Sciatic nerve (tissue), 2 donors: ENCODE measurements at regions not wholly inside any gene's neighbourhood (a gene's known extent, or its start where the extent isn't known, plus 50 kb on each side); places are given as distances from the start of the nearest gene placed in this dataset.
"Not testable (repeated sequence)": the region's sequence is repeated elsewhere in the genome, so short reads cannot be mapped to it uniquely, and the experiment has no call there.

Source experiments
- ATAC-seq: fragments of 200-7000 bp; cut with Tn5 transposase; one replicate; pipeline ENCODE4 v1.9.1; 2020; ENCODE audit warnings: mild to moderate bottlenecking, moderate library complexity
- DNase-seq: peaks from one replicate; pipeline ENCODE4 v3.0.0-alpha.2; 2020; ENCODE audit warnings: low spot score
- intact Hi-C: fragments of 100-400 bp; cut with DNase I; formaldehyde crosslinking; loops from one replicate; pipeline ENCODE4 v1.14.2; 2022
- donor health status: DM: no; HTN: no; CAD: no.
- donor health status: DM: no; HTN: no; CAD: no.

- intact Hi-C loops = no loop called here
- DNase-seq (no peak), ATAC-seq (no peak)
These were observed 421.2 kb upstream of the HTR1E start for GRCh38 chr6:86516087-86516486.

- ATAC-seq = no peak
- intact Hi-C loops = no loop called here
These were observed 425.4 kb upstream of the HTR1E start for GRCh38 chr6:86511962-86512361.

GRCh38 chr6:86508230-86508629, 429.1 kb upstream of the HTR1E start:
- no peak for DNase-seq
- ATAC-seq = no peak
- intact Hi-C loops = no loop called here

More at GRCh38 chr6:86511962-86512361, 425.4 kb upstream of the HTR1E start:
- no peak for DNase-seq

GRCh38 chr6:86502497-86502896, 434.8 kb upstream of the HTR1E start:
- DNase-seq (no peak), ATAC-seq (no peak)
- intact Hi-C loops = no loop called here

GRCh38 chr6:86500035-86500434, 437.3 kb upstream of the HTR1E start:
- no peak for ATAC-seq
- DNase-seq = no peak
- intact Hi-C loops = no loop called here

- DNase-seq, ATAC-seq, intact Hi-C loops: not testable (repeated sequence)
These were observed 448.3 kb upstream of the HTR1E start for GRCh38 chr6:86489042-86489441.

- no peak for DNase-seq
- ATAC-seq = no peak
- intact Hi-C loops = no loop called here
These were observed 449.6 kb upstream of the HTR1E start for GRCh38 chr6:86487660-86488221.

GRCh38 chr6:86478316-86478715, 459.0 kb upstream of the HTR1E start:
- intact Hi-C loops, DNase-seq, ATAC-seq: not testable (repeated sequence)

GRCh38 chr6:86477500-86478148, 459.7 kb upstream of the HTR1E start:
- DNase-seq (no peak), ATAC-seq (no peak)
- intact Hi-C loops = no loop called here

- DNase-seq (no peak), ATAC-seq (no peak)
- intact Hi-C loops = no loop called here
These were observed 461.0 kb upstream of the HTR1E start for GRCh38 chr6:86476311-86476710.

GRCh38 chr6:86474081-86474480, 463.2 kb upstream of the HTR1E start:
- DNase-seq = no peak
- intact Hi-C loops = no loop called here
- no peak for ATAC-seq

GRCh38 chr6:86471791-86472190, 465.5 kb upstream of the HTR1E start:
- no peak for DNase-seq
- intact Hi-C loops = no loop called here
- ATAC-seq = no peak

- ATAC-seq = no peak
- intact Hi-C loops = no loop called here
- DNase-seq = no peak
These were observed 477.4 kb upstream of the HTR1E start for GRCh38 chr6:86459978-86460377.

- ATAC-seq (no peak), DNase-seq (no peak)
- intact Hi-C loops = no loop called here
These were observed 480.5 kb upstream of the HTR1E start for GRCh38 chr6:86456821-86457220.

- intact Hi-C loops = no loop called here
- no peak for DNase-seq
- ATAC-seq = no peak
These were observed 484.1 kb upstream of the HTR1E start for GRCh38 chr6:86453232-86453631.

GRCh38 chr6:86448398-86448797, 488.9 kb upstream of the HTR1E start:
- no peak for ATAC-seq
- no peak for DNase-seq
- intact Hi-C loops = no loop called here

- ATAC-seq (no peak), DNase-seq (no peak)
- intact Hi-C loops = no loop called here
These were observed 496.7 kb upstream of the HTR1E start for GRCh38 chr6:86440608-86441007.

- intact Hi-C loops = no loop called here
- DNase-seq = no peak
- ATAC-seq = no peak
These were observed 513.8 kb upstream of the HTR1E start for GRCh38 chr6:86423571-86423970.

GRCh38 chr6:86412057-86412456, 525.3 kb upstream of the HTR1E start:
- ATAC-seq (no peak), DNase-seq (no peak)
- intact Hi-C loops = no loop called here

- intact Hi-C loops = no loop called here
- DNase-seq = no peak
- ATAC-seq = no peak
These were observed 530.2 kb upstream of the HTR1E start for GRCh38 chr6:86407128-86407527.

GRCh38 chr6:86392850-86393249, 544.5 kb upstream of the HTR1E start:
- intact Hi-C loops, ATAC-seq, DNase-seq: not testable (repeated sequence)
